Motor neuron (in vitro differentiated cells): ENCODE measurements at regions not wholly inside any gene's neighbourhood (a gene's known extent, or its start where the extent isn't known, plus 50 kb on each side); places are given as distances from the start of the nearest gene placed in this dataset.
A peak's percentile ranks its signal among the peaks of the same experiment; 100 is the strongest.
"Not testable (repeated sequence)": the region's sequence is repeated elsewhere in the genome, so short reads cannot be mapped to it uniquely, and the experiment has no call there.

ENCODE experiments used
- ATAC-seq, 8 experiments: fragments of 200-7000 bp; cut with Tn5 transposase; replicated peaks in 6 of 8; 2 replicates each; pipeline ENCODE4 v1.8.0; 2021; ENCODE audit warnings: mild to moderate bottlenecking in 8 of 8, moderate library complexity in 8 of 8
- H3K27ac ChIP-seq, 2 donors: fragments of 250-450 bp; sonication (Bioruptor Pico); 2 replicates each; pipeline ENCODE4 v1.9.0; 2021; ENCODE audit warnings: antibody characterized with exemption in 2 of 2, mild to moderate bottlenecking in 2 of 2, moderate library complexity in 1 of 2
- H3K4me1 ChIP-seq, 2 donors: fragments of 250-450 bp; sonication (Bioruptor Pico); replicated peaks in 1 of 2; 2 replicates each; pipeline ENCODE4 v1.6.1; 2021; ENCODE audit warnings: antibody characterized with exemption in 2 of 2, mild to moderate bottlenecking in 2 of 2, moderate library complexity in 1 of 2
- H3K4me3 ChIP-seq, 5 donors: fragments of 250-450 bp; sonication (Bioruptor Pico); 2 replicates each; pipeline ENCODE4 v1.9.0; 2021; ENCODE audit warnings: antibody characterized with exemption in 5 of 5, mild to moderate bottlenecking in 5 of 5, moderate library complexity in 4 of 5
- WGBS, 10 experiments: fragments of 450-650 bp; shearing (Covaris generic); methylation state at CpG; one replicate each; pipeline ENCODE4 v1.0.0; 2022; 5-methylcytosine and 5-hydroxymethylcytosine counted together
- in situ Hi-C, 9 experiments: fragments of 400-800 bp; cut with MboI; loops; one replicate each; pipeline ENCODE4 v1.15.0; 2021; ENCODE audit warnings: low sequenced_read_pairs in 9 of 9, low pct_unique_long_range_greater_than_20kb in 2 of 9; ENCODE audit not compliant: unreplicated experiment in 9 of 9

DNA sequence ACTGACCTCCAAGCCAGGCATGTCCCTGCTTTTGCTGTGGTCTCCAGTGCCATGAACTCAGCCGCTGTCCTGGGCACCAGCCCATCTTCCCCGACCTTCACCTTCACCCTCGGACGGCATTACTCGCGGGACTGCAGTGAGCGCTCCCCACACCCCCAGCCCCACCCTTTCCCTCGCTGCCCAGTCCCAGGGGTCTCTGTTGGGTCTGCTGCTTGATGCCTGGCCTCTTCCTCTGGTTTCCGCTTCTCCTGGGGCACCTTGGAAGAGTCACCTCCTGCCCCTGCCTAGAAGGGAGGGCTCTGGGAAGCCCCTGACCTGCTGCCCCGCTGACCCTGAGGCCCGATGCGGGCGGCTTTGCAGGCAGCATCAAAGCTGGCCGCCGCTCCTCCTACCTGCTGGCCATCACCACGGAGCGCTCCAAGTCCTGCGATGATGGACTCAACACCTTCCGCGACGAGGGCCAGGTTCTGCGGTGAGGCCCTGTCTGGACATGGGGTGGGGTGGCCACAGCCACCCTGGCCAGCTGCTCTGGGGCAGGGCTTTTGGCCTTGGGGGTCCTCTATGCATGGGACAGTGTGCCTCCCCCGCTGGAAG lies 102.3 kb downstream of the ZNF267 start:
- in situ Hi-C loops, H3K4me1 ChIP-seq, H3K27ac ChIP-seq, ATAC-seq, H3K4me3 ChIP-seq: not testable (repeated sequence)
- no CpG with 5 or more reads among the region's 23 CpGs for WGBS, 10 experiments

DNA sequence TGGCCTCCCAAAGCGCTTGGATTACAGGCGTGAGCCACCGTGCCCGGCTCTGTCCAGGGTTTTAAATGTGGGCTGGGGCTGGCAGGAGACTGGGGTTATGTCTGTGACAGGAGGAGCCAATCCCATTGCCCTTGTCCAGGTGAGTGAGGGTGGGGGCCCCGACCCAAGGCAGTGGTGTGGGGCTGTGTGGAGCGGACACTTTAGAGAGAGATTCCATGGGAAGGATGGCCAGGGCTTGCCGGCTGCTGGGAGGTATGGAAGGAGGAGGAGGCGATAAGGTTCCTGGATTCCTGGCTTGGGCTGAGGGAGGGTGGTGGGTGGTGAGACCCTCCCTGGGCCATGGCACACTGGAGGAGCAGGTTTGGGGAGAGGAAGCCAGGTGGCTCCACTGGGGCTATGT lies 104.9 kb downstream of the ZNF267 start:
- in situ Hi-C loops, H3K27ac ChIP-seq, H3K4me1 ChIP-seq, H3K4me3 ChIP-seq, ATAC-seq: not testable (repeated sequence)
- no CpG with 5 or more reads among the region's 8 CpGs for WGBS, 10 experiments

DNA sequence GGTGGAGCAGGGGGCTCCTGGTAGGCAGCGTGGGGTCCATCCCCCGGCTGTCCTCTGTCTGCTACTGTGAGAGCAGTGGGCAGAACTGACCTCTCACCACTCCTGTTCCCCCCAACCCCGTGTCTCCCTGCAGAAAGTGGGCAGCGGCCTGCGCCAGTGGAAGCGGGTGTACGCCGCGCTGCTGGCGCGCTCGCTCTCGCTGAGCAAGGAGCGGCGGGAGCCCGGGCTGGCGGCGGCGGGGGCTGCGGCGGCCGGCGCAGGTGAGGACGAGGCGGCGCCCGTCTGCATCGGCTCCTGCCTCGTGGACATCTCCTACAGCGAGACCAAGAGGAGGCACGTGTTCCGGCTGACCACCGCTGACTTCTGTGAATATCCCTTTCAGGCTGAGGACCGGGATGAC lies 108.1 kb downstream of the ZNF267 start:
- H3K4me1 ChIP-seq, ATAC-seq, in situ Hi-C loops, H3K27ac ChIP-seq, H3K4me3 ChIP-seq: not testable (repeated sequence)
- whole genome bisulfite sequencing, 10 experiments: no CpG with 5 or more reads among the region's 34 CpGs

DNA sequence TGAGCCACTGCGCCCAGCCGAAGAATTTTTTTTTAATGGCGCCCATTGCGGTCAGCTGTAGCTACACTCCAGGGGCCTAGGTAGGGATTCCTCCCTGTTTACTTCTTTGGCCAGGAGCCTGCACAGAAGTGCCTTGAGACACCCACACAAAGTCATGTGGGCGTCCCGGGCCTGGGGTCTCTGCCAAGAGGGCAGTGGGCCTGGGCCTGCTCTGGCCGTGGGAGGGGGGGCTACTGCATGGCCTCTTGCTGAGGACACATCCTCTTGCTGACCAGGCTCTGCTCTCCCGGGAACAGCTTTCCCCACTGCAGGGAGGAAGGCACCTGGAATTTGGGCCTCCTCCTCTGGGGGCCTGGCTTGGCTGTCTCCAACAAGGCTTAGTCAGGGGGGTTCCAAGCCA lies 109.4 kb downstream of the ZNF267 start:
- H3K27ac ChIP-seq, ATAC-seq, H3K4me3 ChIP-seq, H3K4me1 ChIP-seq, in situ Hi-C loops: not testable (repeated sequence)
- WGBS, 10 experiments: 18 to 100% methylated on average over 1 to 3 of the region's 8 CpGs; no CpG with 5 or more reads in 8 of the 10 experiments

DNA sequence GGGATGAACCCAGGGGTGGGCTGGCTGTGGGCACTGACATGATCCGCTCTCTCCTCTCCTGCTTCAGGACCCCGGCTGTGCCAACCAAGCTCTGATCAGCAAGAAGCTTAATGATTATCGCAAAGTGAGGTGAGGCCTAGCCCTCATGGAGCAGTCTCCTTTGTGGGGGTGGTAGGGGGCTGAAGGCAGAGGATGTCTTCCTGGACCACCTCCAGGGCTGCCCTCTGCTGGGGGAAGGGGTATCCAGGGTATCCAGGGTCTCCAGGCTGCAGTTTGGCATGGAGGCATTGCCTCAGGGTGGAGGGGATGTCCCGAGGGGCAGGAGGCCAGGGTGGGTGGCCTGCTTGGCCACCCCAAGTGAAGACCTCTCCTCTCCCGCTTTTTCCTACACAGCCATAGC lies 110.1 kb downstream of the ZNF267 start:
- H3K27ac ChIP-seq, H3K4me1 ChIP-seq, ATAC-seq, in situ Hi-C loops, H3K4me3 ChIP-seq: not testable (repeated sequence)
- WGBS, 10 experiments: no CpG with 5 or more reads among the region's 5 CpGs

DNA sequence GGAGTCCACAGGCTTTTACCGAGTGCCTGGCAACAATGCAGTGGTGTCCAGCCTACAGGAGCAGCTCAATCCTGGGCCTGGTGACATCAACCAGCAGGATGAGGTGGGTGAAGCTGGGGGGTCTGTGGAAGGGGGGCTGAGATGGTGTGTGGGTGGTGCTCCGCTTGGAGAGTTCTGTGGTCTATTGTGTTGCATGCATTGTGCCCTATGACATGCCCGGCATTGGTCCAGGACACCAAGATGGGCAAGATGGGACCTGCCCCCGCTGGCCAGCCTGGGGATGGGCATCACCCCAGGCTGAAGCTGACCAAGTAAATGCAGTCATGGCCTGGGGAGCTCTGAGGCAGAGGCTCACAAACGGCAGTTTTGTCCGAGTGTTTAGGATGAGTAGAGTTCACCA lies 113.3 kb downstream of the ZNF267 start:
- WGBS, 10 experiments: no CpG with 5 or more reads among the region's 6 CpGs
- not testable (repeated sequence) for ATAC-seq

DNA sequence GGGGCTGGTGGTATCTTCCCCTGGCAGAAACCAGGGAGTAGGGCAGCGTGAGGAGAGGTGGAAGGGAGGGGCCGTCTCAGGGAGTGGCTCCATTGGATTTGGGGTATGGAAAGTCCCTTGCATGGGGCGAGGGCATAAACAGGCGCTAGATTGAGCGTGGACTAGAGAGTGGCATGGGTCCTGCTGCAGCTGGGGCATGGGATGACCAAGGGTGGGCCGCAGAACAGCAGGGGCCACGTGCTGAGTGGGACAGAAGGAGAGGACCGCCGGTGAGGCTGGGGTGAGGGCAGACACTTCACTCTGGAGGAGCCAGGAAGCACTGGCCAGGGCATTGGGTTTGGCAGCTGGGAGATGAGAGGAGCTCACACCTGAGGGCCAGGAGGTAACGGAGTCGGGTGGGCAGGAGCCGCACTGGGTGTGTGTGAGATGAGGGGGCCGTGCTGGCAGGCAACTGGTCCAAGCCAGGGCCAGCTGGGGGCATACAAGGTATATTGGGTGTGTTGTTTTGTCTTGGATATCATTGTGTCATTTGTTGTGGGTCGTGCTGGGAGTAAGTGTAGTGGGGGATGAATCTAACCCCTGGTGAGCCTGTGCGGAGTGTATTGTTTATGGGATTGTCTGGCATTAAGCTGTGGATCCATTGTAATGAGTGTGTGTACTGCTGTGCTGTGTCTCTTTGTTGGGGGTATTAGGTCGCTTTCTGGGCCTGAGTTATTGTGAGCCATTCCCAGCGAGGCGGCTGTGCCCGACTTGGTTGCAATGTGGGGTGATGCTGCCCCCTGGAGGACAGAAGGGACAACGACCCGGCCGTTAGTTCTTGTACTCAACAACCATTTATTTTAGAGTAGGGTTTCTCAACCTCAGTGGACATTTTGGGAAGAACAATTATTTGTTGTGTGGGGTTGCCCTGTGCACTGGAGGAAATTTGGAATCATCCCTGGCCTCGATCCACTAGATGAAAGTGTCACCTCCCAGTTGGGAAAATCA lies 115.3 kb downstream of the ZNF267 start:
- H3K27ac ChIP-seq, H3K4me1 ChIP-seq, in situ Hi-C loops, H3K4me3 ChIP-seq: not testable (repeated sequence)
- no CpG with 5 or more reads among the region's 23 CpGs for WGBS, 10 experiments
- ATAC-seq: peak in 6 of 8 experiments; percentile 23 to 89 (median 64)

More for the DNA sequence above, 113.3 kb downstream of the ZNF267 start:
- H3K27ac ChIP-seq, H3K4me1 ChIP-seq, in situ Hi-C loops, H3K4me3 ChIP-seq: not testable (repeated sequence)

DNA sequence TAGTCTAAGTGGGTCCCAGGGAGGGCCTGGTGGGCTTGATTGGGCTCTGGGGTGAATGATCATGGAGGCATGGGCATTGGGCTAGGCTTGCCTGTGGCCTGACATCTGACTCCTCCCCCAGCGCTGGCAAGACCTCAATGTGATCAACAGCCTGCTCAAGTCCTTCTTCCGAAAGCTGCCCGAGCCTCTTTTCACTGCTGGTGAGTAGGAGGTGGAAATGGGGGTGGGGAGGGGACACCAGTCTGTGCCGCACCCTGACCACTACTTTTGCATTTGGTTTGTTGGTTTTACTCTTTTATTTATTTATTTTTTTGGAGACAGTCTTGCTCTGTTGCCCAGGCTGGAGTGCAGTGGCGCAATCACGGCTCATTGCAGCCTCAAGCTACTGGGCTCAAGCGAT lies 116.7 kb downstream of the ZNF267 start:
- WGBS, 10 experiments: no CpG with 5 or more reads among the region's 7 CpGs
- H3K4me1 ChIP-seq, H3K27ac ChIP-seq, ATAC-seq, in situ Hi-C loops, H3K4me3 ChIP-seq: not testable (repeated sequence)

DNA sequence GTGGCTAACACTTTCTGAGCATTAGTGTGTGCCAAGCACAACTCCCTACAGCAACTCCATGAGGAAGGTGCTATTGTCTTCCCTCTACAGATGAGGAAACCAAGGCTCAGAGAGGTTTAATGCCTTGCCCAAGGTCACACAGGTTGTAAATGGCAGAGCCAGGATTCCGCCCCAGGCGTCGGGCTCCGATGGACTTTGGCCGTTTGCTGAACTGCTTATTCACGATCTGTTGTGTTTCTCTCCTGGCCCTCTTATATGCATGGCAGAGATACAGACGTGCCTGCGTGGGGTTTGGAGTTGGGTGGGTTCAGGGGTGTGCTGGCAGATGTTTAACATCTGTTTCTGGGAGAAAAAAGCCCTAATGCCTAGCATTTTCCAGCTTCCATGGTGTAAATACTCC lies 117.4 kb downstream of the ZNF267 start:
- WGBS, 10 experiments: no CpG with 5 or more reads among the region's 8 CpGs
- ATAC-seq, H3K27ac ChIP-seq, in situ Hi-C loops, H3K4me3 ChIP-seq, H3K4me1 ChIP-seq: not testable (repeated sequence)

DNA sequence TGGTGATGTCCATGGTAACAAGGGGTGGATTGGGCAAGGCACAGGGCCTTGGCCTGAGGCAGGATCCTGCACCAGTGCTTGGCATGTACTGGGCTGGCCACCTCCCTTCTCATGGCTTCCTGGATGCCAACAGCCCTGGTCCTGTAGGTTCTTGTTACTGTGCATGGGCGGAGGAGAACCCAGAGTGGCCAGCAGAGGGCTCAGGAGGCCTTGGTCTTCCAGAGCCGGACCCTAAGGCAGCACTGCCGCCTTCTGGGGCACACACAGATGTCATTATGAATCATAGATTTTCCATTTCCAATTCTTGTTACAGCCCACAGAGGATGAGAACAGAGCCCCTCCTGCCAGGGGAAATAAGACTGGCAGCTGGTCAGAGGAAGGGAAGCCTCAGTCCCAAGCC lies 122.7 kb downstream of the ZNF267 start:
- in situ Hi-C loops: not testable (repeated sequence)

DNA sequence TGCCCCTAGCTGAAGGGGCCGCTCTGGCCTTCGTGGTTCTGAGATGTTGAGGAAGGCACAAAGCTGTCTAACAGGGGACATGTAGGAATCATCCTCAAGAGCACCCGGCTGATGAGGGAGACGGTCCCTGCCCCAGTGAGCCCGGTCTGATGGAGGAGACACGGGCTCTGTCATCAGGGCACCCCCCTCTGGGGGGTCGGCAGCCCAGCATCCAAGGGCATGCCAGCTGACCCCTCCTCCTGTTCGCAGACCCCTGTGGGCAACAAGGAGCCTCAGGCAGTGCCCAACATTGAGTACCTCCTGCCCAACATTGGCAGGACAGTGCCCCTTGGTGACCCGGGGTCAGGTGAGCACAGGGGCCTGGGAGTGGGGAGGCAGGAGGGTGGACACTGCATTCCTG lies 128.9 kb downstream of the ZNF267 start:
- H3K27ac ChIP-seq, ATAC-seq, H3K4me1 ChIP-seq, H3K4me3 ChIP-seq, in situ Hi-C loops: not testable (repeated sequence)
- no CpG with 5 or more reads among the region's 9 CpGs for WGBS, 10 experiments

More for the DNA sequence above, 122.7 kb downstream of the ZNF267 start:
- H3K4me3 ChIP-seq, ATAC-seq, H3K27ac ChIP-seq, H3K4me1 ChIP-seq: not testable (repeated sequence)
- no CpG with 5 or more reads among the region's 3 CpGs for WGBS, 10 experiments

DNA sequence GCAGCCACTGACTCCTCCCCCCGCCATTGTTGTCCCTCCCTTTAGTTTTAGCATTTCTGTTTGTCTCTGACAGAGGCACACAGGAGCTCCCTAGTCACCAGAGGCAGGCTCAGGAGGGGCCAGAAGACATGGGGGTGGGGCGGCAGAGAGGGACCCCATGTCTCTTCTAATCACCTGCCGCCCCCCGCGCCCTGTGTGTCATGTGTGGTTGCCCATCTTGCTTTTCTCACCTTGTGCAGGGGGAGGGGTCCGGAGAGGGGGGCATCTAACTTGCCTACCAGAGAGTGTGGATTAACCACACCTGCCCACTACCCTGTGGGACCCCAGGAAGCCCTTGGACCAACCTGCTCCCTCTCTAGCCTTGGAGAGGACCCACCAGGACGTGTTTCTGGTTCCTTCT lies 130.2 kb downstream of the ZNF267 start:
- H3K27ac ChIP-seq, H3K4me3 ChIP-seq, in situ Hi-C loops, ATAC-seq, H3K4me1 ChIP-seq: not testable (repeated sequence)
- WGBS, 10 experiments: no CpG with 5 or more reads among the region's 7 CpGs

DNA sequence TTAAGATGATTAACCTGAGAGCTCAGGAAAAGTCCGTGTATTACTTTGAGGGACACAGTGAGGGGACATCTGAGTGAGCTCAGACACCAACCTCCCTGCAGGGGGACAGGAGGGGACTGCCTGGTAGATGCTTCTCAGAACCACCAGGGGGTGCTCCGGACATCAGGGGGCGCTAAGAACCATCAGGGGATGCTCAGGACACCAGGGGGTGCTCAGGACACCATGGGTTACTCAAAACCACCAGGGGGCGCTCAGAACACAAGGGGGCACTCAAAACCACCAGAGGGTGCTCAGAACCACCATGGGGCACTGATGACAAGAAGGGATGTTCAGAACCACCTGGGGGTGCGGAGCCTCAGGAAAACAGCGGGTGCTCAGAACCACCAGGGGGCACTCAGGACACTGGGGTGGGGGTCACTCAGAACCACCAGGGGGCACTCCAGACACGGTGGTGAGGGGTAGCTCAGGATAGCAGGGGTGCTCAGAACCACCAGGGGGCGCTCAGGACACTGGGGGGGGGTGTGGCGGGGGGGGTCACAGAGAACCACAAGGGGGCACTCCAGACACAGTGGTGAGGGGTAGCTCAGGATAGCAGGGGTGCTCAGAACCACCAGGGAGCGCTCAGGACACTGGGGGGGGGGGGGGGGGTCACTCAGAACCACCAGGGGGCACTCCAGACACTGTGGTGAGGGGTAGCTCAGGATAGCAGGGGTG lies 165.3 kb downstream of the ZNF267 start:
- ATAC-seq, H3K4me1 ChIP-seq, H3K4me3 ChIP-seq, H3K27ac ChIP-seq, in situ Hi-C loops: not testable (repeated sequence)
- WGBS, 10 experiments: no CpG with 5 or more reads among the region's 10 CpGs
